Mononuclear cell (primary cell): ENCODE measurements at regions not wholly inside any gene's neighbourhood (a gene's known extent, or its start where the extent isn't known, plus 50 kb on each side); places are given as distances from the start of the nearest gene placed in this dataset.
"Not testable (repeated sequence)": the region's sequence is repeated elsewhere in the genome, so short reads cannot be mapped to it uniquely, and the experiment has no call there.

Experiments used
- H3K27me3 ChIP-seq: 2 replicates; pipeline ENCODE4 v1.6.0; 2011; ENCODE audit warnings: low read length, control low read depth; ENCODE audit not compliant: insufficient read depth
- H3K4me1 ChIP-seq: 2 replicates; pipeline ENCODE4 v1.5.1; 2011; ENCODE audit warnings: mild to moderate bottlenecking, low read length, control low read depth; ENCODE audit not compliant: insufficient read depth
- H3K4me3 ChIP-seq: 2 replicates; pipeline ENCODE4 v1.5.1; 2011; ENCODE audit warnings: mild to moderate bottlenecking, low read length, moderate library complexity
- H3K9me3 ChIP-seq: 2 replicates; pipeline ENCODE4 v1.5.1; 2011; ENCODE audit warnings: low read depth, mild to moderate bottlenecking, control low read depth, low read length

- no peaks in the 10 kb centered on the region for H3K4me1 ChIP-seq
- H3K9me3 ChIP-seq = no peaks in the 10 kb centered on the region
- H3K4me3 ChIP-seq = no peak overlapping the region
- no peaks in the 10 kb centered on the region for H3K27me3 ChIP-seq
Observed at GRCh38 chr19:30682999-30683536, 310.9 kb downstream of the ZNF536 start.

DNA sequence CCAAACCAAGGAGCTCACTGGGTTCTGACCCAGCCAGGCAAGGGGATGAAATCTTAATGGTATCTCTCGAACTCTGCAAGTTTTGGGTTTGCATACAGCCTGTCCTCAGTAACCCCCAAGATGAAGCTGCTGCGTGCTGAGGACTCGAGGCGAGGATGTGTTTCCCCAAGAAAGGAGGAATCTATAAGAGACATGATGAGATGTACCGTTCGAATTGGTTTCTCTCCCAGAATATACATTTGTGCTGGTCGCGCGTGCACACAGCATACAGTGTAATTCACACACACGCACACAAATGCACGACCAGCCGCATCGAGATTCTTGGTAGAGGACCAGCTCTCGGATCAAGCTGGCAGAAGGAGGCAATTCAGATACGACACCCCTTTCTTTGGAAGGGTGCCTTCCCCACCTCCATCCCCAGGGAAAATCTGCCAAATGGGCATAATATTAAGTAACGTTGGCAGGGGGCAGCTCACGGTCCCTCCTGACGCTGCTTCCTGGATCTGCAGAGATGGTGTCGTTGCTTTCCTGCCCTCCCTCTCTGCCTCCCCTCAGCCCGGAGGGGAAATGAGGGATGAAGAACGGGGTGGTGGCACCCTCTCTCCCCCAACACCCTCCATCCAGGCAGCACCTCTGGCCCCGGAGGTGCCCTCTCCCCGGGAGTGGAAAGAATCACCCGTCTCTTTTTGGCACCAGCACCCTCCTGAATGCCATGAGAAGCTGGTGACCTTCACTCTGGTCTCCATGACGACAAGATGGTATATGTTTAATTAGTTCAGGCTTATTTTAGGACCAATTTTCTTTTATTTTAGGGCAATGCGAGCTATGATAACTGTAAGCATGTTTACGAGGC, 310.2 kb downstream of the ZNF536 start:
- no peaks in the 10 kb centered on the region for H3K4me1 ChIP-seq
- H3K27me3 ChIP-seq = no peaks in the 10 kb centered on the region
- no peaks in the 10 kb centered on the region for H3K9me3 ChIP-seq
- no peak overlapping the region for H3K4me3 ChIP-seq

DNA sequence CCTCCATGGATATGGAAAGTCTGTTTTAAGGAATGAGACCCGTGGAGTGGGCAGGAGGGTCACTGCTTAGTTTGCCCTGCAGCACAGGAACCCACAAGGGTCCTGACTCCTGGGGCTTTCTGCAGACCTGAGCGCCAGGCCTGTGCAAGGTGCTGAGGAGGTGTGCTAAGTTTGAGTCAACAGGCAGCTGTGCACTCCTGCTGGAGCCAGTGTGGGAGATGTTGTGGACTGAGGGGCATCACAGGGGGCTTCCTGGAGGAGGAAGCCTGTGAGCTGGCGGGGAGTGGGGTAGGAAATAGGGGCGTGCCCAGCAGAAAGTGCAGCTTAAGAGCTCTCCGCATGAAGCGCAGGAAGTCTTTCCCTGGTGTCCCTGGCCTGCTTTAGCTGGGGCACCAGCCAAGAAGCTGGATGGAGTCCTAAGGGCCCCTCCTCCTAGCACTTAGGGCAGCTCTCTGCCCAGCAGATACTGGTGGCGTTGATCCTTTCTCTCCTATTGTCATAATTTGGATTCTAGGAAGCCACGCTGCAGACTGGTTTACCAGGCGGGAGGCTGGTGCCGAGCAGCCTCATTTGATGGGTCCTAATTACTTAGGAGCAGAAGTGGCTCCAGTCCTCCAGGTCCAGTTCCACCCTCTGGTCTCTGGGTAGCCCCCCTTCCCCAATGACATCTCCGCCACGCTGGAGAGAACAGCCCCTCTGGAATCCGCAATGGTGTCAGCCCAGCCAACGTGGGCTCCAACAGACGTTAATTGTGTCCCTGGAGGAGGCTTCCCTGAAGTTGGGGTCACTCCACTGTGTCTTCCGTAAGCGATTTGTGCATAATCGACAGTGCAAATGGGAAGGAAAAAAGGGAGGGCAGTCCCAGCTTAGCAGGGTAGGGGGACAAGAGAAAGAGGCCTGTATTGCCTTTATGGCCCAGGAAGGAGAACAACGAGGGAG, 309.2 kb downstream of the ZNF536 start:
- Histone ChIP-seq H3K4me3 (no peak overlapping the region), H3K9me3 (no peaks in the 10 kb centered on the region), H3K4me1 (no peaks in the 10 kb centered on the region), H3K27me3 (no peaks in the 10 kb centered on the region)

DNA sequence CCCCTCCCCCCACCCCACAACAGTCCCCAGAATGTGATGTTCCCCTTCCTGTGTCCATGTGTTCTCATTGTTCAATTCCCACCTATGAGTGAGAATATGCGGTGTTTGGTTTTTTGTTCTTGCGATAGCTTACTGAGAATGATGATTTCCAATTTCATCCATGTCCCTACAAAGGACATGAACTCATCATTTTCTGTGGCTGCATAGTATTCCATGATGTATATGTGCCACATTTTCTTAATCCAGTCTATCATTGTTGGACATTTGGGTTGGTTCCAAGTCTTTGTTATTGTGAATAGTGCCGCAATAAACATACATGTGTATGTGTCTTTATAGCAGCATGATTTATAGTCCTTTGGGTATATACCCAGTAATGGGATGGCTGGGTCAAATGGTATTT, 308.2 kb downstream of the ZNF536 start:
- H3K4me3 ChIP-seq, H3K4me1 ChIP-seq: not testable (repeated sequence)

DNA sequence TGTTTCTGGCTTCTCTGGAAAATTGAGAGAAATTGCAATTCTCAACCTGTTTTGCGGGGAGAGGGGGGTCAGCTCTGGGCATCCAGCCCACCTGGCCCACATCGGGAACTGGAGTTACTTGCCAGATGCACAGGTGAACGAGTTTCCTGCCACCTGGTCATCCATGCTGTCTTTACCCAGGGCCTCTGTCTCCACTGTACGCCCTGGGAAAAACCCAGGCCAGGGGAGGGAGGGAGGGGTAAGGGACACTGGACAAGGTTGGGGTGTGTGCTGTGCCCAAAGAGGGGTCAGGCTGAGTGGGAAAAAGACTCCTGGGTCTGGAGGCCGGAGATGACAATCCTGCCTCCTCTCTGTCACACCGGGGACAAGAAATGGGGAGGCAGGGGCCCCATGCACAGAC, 307.6 kb downstream of the ZNF536 start:
- no peaks in the 10 kb centered on the region for H3K9me3 ChIP-seq
- no peak overlapping the region for H3K4me3 ChIP-seq
- no peaks in the 10 kb centered on the region for H3K4me1 ChIP-seq
- no peaks in the 10 kb centered on the region for H3K27me3 ChIP-seq

More for the DNA sequence above, 308.2 kb downstream of the ZNF536 start:
- H3K9me3 ChIP-seq, H3K27me3 ChIP-seq: not testable (repeated sequence)

DNA sequence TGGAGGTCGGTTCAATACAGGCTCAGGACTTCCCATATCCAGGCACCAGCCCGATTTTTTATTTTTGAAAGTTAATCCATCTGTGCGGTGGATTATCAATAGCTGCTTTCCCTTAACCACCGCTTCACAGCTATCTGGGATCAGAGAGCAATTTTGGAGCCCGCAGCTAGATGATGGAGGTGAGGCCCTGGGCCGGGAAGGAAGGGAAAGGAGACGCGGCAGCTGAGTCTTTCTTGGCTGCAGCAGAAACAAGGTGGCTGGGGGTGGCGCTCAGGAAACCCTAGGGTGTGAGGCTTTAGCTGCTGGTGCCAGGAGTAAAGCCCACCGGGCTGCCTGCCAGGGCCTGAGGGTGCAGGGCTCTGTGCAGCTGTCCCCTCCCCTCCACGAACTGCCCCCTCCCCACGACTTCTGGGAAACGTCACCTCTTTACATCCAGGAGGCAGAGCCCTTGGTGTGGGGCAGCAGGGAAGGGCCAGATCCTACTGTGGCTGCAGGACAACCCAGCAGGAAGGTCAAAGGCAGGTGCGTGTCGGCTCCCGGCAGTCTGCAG, 307.0 kb downstream of the ZNF536 start:
- H3K4me1 ChIP-seq = no peaks in the 10 kb centered on the region
- H3K4me3 ChIP-seq = no peak overlapping the region
- H3K27me3 ChIP-seq = no peaks in the 10 kb centered on the region
- H3K9me3 ChIP-seq = no peaks in the 10 kb centered on the region

- no peaks in the 10 kb centered on the region for H3K4me1 ChIP-seq
- no peak overlapping the region for H3K4me3 ChIP-seq
- no peaks in the 10 kb centered on the region for H3K9me3 ChIP-seq
- no peaks in the 10 kb centered on the region for H3K27me3 ChIP-seq
Observed at GRCh38 chr19:30678168-30678567, 306.0 kb downstream of the ZNF536 start.

GRCh38 chr19:30677702-30678101, 305.5 kb downstream of the ZNF536 start:
- Histone ChIP-seq H3K27me3 (no peaks in the 10 kb centered on the region), H3K4me3 (no peak overlapping the region), H3K9me3 (no peaks in the 10 kb centered on the region), H3K4me1 (no peaks in the 10 kb centered on the region)

DNA sequence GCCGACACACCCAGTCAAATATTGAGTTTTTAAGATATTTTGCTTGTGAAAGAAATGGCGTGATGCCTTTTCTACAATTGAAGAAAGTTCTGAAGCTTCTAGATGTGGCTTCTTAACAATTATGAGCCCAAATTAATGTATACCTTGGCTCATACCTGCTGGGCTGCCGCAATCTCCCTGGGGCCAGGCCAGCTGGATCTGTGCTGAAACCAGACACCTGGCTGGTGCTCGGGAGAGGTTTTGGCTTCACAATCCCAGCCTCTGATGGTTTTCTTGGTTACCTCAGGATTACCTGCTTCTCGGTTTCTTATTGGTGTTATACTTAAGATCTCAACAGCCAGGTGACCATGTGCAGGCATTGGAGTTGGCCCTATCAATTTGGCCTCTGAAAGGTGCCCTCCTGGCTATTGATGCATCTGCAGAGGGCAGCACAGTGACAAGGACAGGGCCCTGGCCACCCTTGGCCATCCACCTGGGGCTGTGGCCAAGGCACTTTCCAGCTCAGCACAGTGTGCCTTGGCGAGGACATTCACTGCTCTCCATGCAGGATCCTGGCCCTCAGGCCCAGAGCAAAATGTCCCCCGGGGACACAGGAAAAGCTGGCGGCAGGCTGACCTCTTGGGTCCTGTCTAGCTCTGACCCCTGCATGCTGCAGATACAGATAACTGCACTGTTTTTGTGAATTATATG, 305.0 kb downstream of the ZNF536 start:
- H3K4me1 ChIP-seq = no peaks in the 10 kb centered on the region
- H3K4me3 ChIP-seq = no peak overlapping the region
- no peaks in the 10 kb centered on the region for H3K27me3 ChIP-seq
- H3K9me3 ChIP-seq = no peaks in the 10 kb centered on the region

DNA sequence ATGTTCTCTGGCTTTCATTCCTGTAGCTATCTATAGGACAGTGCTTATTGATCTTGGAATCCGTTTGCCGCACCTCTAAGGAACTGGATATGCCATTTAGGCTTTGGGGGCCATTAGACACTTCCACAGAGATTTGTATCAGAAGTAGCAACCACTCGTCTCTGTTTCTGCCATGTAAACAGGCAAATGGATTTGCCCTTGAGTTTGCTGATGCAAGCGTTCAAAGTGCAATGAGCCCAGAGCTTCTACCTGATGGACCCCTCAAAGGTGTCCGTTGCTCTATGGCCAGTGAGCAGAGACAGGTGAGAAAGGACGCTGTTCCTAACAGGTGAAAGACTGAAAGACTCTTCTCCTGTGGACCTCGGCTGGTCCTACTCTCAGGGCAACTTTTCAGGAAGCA, 302.9 kb downstream of the ZNF536 start:
- no peak overlapping the region for H3K4me3 ChIP-seq

DNA sequence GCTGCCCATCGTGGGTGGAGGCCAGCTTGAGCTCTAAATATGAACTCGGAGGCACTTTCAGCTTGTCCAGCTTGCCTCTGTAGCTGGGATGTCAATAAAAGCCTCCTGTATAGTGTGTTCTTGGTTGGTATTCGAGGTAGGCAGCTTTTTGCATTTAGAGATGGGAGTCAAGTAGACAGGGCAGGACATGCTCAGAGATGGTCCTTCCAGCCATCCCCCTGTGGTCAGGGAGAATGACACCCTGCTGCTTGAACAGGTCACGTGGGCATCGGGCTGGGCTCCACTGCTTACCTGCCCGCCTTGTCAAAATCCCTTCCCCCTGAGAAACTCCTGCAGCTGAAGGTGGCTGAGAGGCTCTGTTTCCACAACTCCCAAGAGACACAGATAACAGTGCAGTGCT, 302.5 kb downstream of the ZNF536 start:
- no peak overlapping the region for H3K4me3 ChIP-seq
- H3K4me1 ChIP-seq = no peaks in the 10 kb centered on the region
- no peaks in the 10 kb centered on the region for H3K9me3 ChIP-seq
- no peaks in the 10 kb centered on the region for H3K27me3 ChIP-seq

More for the DNA sequence above, 302.9 kb downstream of the ZNF536 start:
- Histone ChIP-seq H3K9me3 (no peaks in the 10 kb centered on the region), H3K27me3 (no peaks in the 10 kb centered on the region), H3K4me1 (no peaks in the 10 kb centered on the region)

- Histone ChIP-seq H3K4me3 (no peak overlapping the region), H3K9me3 (no peaks in the 10 kb centered on the region), H3K4me1 (no peaks in the 10 kb centered on the region), H3K27me3 (no peaks in the 10 kb centered on the region)
Observed at GRCh38 chr19:30673336-30673735, 301.2 kb downstream of the ZNF536 start.

DNA sequence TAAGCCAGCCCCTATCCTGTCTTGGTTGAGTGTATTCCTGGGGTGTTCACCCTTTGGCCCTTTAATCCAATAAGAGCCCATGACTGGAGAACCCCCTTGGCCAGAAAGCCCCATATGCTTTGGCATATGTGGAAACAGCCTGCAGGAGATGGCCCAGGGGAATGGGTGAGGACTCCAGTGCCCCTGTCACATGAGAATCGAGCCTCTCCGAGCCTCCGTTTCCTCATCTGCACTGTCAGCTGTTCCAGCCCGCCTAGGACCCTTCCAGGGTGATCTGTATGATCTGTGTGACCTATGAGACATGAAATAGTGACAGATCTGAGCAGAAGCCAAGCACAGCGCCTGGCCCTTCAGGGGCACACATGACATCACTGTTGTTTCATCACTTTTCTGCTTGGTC, 300.7 kb downstream of the ZNF536 start:
- no peaks in the 10 kb centered on the region for H3K4me1 ChIP-seq
- H3K4me3 ChIP-seq = no peak overlapping the region
- no peaks in the 10 kb centered on the region for H3K27me3 ChIP-seq
- H3K9me3 ChIP-seq = no peaks in the 10 kb centered on the region

DNA sequence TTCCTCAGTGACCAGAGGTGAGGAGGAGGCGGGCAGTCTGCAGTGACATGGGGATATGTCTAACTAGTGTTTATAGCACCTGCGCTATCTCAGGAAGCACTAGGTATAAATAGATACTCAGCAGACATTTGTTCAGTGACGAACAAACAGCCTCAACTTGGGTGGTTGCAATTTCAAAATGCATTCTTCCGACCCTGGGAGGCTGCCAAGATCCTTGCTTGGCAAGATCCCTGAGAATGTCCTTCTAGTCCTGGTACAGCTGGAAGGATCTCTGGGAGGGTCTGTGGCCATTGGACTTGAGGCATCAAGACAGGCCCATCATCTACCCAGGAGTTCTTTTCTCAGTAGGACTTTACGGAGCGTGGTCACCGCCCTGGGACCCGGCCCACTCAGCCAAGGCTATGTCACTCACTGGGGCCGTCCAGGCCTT, 299.5 kb downstream of the ZNF536 start:
- Histone ChIP-seq H3K27me3 (no peaks in the 10 kb centered on the region), H3K4me1 (no peaks in the 10 kb centered on the region), H3K9me3 (no peaks in the 10 kb centered on the region), H3K4me3 (no peak overlapping the region)

- Histone ChIP-seq H3K4me1 (no peaks in the 10 kb centered on the region), H3K4me3 (no peak overlapping the region), H3K27me3 (no peaks in the 10 kb centered on the region), H3K9me3 (no peaks in the 10 kb centered on the region)
Observed at GRCh38 chr19:30671367-30671619, 299.1 kb downstream of the ZNF536 start.
